ENCODE measurements at regions not wholly inside any gene's neighbourhood (a gene's known extent, or its start where the extent isn't known, plus 50 kb on each side); places are given as distances from the start of the nearest gene placed in this dataset.

GRCh38 chr13:62850331-62850730 lies 1434.7 kb upstream of the PCDH20 start:
- no peak for DNase-seq (ENCODE audit: extremely low read depth, insufficient read length)
- Histone ChIP-seq H3K27me3 (replicated peaks; ENCODE audit: control insufficient read depth, insufficient read depth, low read length) (no peaks in the 10 kb centered on the region), H3K4me3 (replicated peaks; ENCODE audit: low read depth, low read length) (no peak overlapping the region), H3K36me3 (ENCODE audit: control insufficient read depth, insufficient read depth, low read length) (no peaks in the 10 kb centered on the region)
- TF ChIP-seq CTCF (IDR thresholded peaks at IDR 0.05; ENCODE audit: insufficient read depth, low read length, poor library complexity, severe bottlenecking): no peak

GRCh38 chr13:62847520-62847919 lies 1431.9 kb upstream of the PCDH20 start:
- no peak for TF ChIP-seq CTCF (IDR thresholded peaks at IDR 0.05; ENCODE audit: insufficient read depth, low read length, poor library complexity, severe bottlenecking)
- Histone ChIP-seq H3K36me3 (ENCODE audit: control insufficient read depth, insufficient read depth, low read length) (no peaks in the 10 kb centered on the region), H3K4me3 (replicated peaks; ENCODE audit: low read depth, low read length) (no peak overlapping the region), H3K27me3 (replicated peaks; ENCODE audit: control insufficient read depth, insufficient read depth, low read length) (no peaks in the 10 kb centered on the region)
- no peak for DNase-seq (ENCODE audit: extremely low read depth, insufficient read length)

GRCh38 chr13:62846302-62846701 lies 1430.7 kb upstream of the PCDH20 start:
- H3K27me3 ChIP-seq (replicated peaks; ENCODE audit: control insufficient read depth, insufficient read depth, low read length): no peaks in the 10 kb centered on the region
- no peak overlapping the region for H3K4me3 ChIP-seq (replicated peaks; ENCODE audit: low read depth, low read length)
- no peak for TF ChIP-seq CTCF (IDR thresholded peaks at IDR 0.05; ENCODE audit: insufficient read depth, low read length, poor library complexity, severe bottlenecking)
- H3K36me3 ChIP-seq (ENCODE audit: control insufficient read depth, insufficient read depth, low read length): no peaks in the 10 kb centered on the region
- DNase-seq (ENCODE audit: extremely low read depth, insufficient read length): no peak

- TF ChIP-seq CTCF (IDR thresholded peaks at IDR 0.05; ENCODE audit: insufficient read depth, low read length, poor library complexity, severe bottlenecking): no peak
- Histone ChIP-seq H3K27me3 (replicated peaks; ENCODE audit: control insufficient read depth, insufficient read depth, low read length) (no peaks in the 10 kb centered on the region), H3K4me3 (replicated peaks; ENCODE audit: low read depth, low read length) (no peak overlapping the region), H3K36me3 (ENCODE audit: control insufficient read depth, insufficient read depth, low read length) (no peaks in the 10 kb centered on the region)
- DNase-seq (ENCODE audit: extremely low read depth, insufficient read length): no peak
These were observed 1423.7 kb upstream of the PCDH20 start for GRCh38 chr13:62839338-62839737.

- no peak for TF ChIP-seq CTCF (IDR thresholded peaks at IDR 0.05; ENCODE audit: insufficient read depth, low read length, poor library complexity, severe bottlenecking)
- H3K27me3 ChIP-seq (replicated peaks; ENCODE audit: control insufficient read depth, insufficient read depth, low read length): no peaks in the 10 kb centered on the region
- DNase-seq (ENCODE audit: extremely low read depth, insufficient read length): no peak
These were observed 1423.3 kb upstream of the PCDH20 start for GRCh38 chr13:62838929-62839328.

GRCh38 chr13:62837895-62838294 lies 1422.2 kb upstream of the PCDH20 start:
- H3K27me3 ChIP-seq (replicated peaks; ENCODE audit: control insufficient read depth, insufficient read depth, low read length): no peaks in the 10 kb centered on the region
- H3K36me3 ChIP-seq (ENCODE audit: control insufficient read depth, insufficient read depth, low read length): no peaks in the 10 kb centered on the region
- TF ChIP-seq CTCF (IDR thresholded peaks at IDR 0.05; ENCODE audit: insufficient read depth, low read length, poor library complexity, severe bottlenecking): no peak
- DNase-seq (ENCODE audit: extremely low read depth, insufficient read length): no peak
- no peak overlapping the region for H3K4me3 ChIP-seq (replicated peaks; ENCODE audit: low read depth, low read length)

More at GRCh38 chr13:62838929-62839328, 1423.3 kb upstream of the PCDH20 start:
- Histone ChIP-seq H3K4me3 (replicated peaks; ENCODE audit: low read depth, low read length) (no peak overlapping the region), H3K36me3 (ENCODE audit: control insufficient read depth, insufficient read depth, low read length) (no peaks in the 10 kb centered on the region)
